ENCODE measurements at regions not wholly inside any gene's neighbourhood (a gene's known extent, or its start where the extent isn't known, plus 50 kb on each side); places are given as distances from the start of the nearest gene placed in this dataset.

- H2AFZ ChIP-seq (ENCODE audit: low read depth, low read length, poor library complexity, severe bottlenecking) = no peak overlapping the region
- H3K4me1 ChIP-seq (ENCODE audit: control insufficient read depth in 1 of 2, insufficient read depth in 2 of 2, low read length in 2 of 2) = peaks cover 0 to 6% of the 10 kb centered on the region in 2 experiments; a peak in 2 of 4 replicates
- ChIA-PET POLR2A (no interaction called here), RAD21 (ENCODE audit: low non-redundant PET in 1 of 2, low total read pairs in 2 of 2, uncharacterized antibody in 2 of 2, unreplicated experiment in 2 of 2) (no interaction called here), CTCF (no interaction called here)
- no peaks in the 10 kb centered on the region for H4K20me1 ChIP-seq (ENCODE audit: insufficient read depth)
- no TSS peak for BruUV-seq (replicated peaks)
- H3K9me2 ChIP-seq (ENCODE audit: insufficient read depth) = no peaks in the 10 kb centered on the region
- no peak overlapping the region for H3K4me2 ChIP-seq (ENCODE audit: low read length)
- H3K9me3 ChIP-seq (ENCODE audit: control insufficient read depth in 1 of 2, insufficient read depth in 1 of 2, low read depth in 1 of 2, low read length in 2 of 2) = no peaks in the 10 kb centered on the region
- no peak overlapping the region for H3K9ac ChIP-seq (ENCODE audit: low read length)
- no peak for TF ChIP-seq EGR1 (IDR thresholded peaks at IDR 0.05; ENCODE audit: low read depth)
- no peak for TF ChIP-seq FOSL1 (IDR thresholded peaks at IDR 0.05; ENCODE audit: low read depth)
- TF ChIP-seq CEBPB (IDR thresholded peaks at IDR 0.05; ENCODE audit: low read depth) = no peak
- TF ChIP-seq EZH2phosphoT487 (IDR thresholded peaks at IDR 0.05; ENCODE audit: borderline replicate concordance) = no peak
- no peak for TF ChIP-seq ELF1 (IDR thresholded peaks at IDR 0.05; ENCODE audit: borderline replicate concordance, low read depth)
- TF ChIP-seq POLR2AphosphoS5 (IDR thresholded peaks at IDR 0.05; ENCODE audit: low read depth, low read length) = no peak
- no peak for TF ChIP-seq ZBTB33 (IDR thresholded peaks at IDR 0.05; ENCODE audit: extremely low read depth, insufficient replicate concordance, low read length)
- no peak for TF ChIP-seq YY1 (IDR thresholded peaks at IDR 0.05; ENCODE audit: extremely low read depth, insufficient replicate concordance, low read depth, low read length)
- no peak for TF ChIP-seq REST (IDR thresholded peaks at IDR 0.05; ENCODE audit: low read depth)
- no peak for TF ChIP-seq JUND (IDR thresholded peaks at IDR 0.05)
- no peak for TF ChIP-seq CTCF (IDR thresholded peaks at IDR 0.05 in 2 of 3, conservative IDR thresholded peaks at IDR 0.05 in 1 of 3; ENCODE audit: borderline replicate concordance in 1 of 3, insufficient read depth in 1 of 3, low read depth in 2 of 3, low read length in 2 of 3)
- no peak for TF ChIP-seq SRF (IDR thresholded peaks at IDR 0.05; ENCODE audit: low read depth)
- no peak for TF ChIP-seq ZFX (IDR thresholded peaks at IDR 0.05)
- no peak for TF ChIP-seq ATF3 (IDR thresholded peaks at IDR 0.05)
- no peaks in the 10 kb centered on the region for H3K36me3 ChIP-seq (ENCODE audit: control insufficient read depth in 1 of 2, insufficient read depth in 2 of 2, low read length in 2 of 2)
- H3K27me3 ChIP-seq (ENCODE audit: insufficient read depth, low read length) = no peaks in the 10 kb centered on the region
- no peak for DNase-seq (ENCODE audit: low read depth, low spot score)
- no peak overlapping the region for H3K4me3 ChIP-seq (replicated peaks in 1 of 2; ENCODE audit: low read depth in 1 of 2, low read length in 2 of 2)
- intact Hi-C loops (cut with micrococcal nuclease) = no loop called here
- no peaks in the 10 kb centered on the region for H3K79me2 ChIP-seq (ENCODE audit: insufficient read depth, low read length)
- H3K27ac ChIP-seq (ENCODE audit: low read depth, low read length) = no peak overlapping the region
- no peak for ATAC-seq
Measured at GRCh38 chr2:196249171-196249570, 77.8 kb upstream of the STK17B start.

Measured in HCT116 (cell line).